Hepatocyte (in vitro differentiated cells): ENCODE measurements at regions not wholly inside any gene's neighbourhood (a gene's known extent, or its start where the extent isn't known, plus 50 kb on each side); places are given as distances from the start of the nearest gene placed in this dataset.

Source experiments
- EZH2 ChIP-seq: fragments of 200-600 bp; sonication (generic); IDR thresholded peaks from 2 replicates; pipeline ENCODE4 v1.6.1; 2016; ENCODE audit warnings: antibody characterized with exemption, mild to moderate bottlenecking, borderline replicate concordance
- EZH2phosphoT487 ChIP-seq: fragments of 200-600 bp; sonication (generic); IDR thresholded peaks from one replicate; pipeline ENCODE4 v1.6.1; 2018; ENCODE audit warnings: antibody characterized with exemption, mild to moderate bottlenecking, low read depth, moderate library complexity; ENCODE audit not compliant: unreplicated experiment, severe bottlenecking
- TF ChIP-seq, protein P1 (sequence below): fragments of 200-600 bp; sonication (generic); IDR thresholded peaks from 2 replicates; pipeline ENCODE4 v1.5.1; 2016; ENCODE audit warnings: antibody characterized with exemption, mild to moderate bottlenecking; ENCODE audit not compliant: poor library complexity

GRCh38 chr14:101103321-101103901 is 199.9 kb upstream of the RTL1 start:
- TF ChIP-seq, protein P1, sequence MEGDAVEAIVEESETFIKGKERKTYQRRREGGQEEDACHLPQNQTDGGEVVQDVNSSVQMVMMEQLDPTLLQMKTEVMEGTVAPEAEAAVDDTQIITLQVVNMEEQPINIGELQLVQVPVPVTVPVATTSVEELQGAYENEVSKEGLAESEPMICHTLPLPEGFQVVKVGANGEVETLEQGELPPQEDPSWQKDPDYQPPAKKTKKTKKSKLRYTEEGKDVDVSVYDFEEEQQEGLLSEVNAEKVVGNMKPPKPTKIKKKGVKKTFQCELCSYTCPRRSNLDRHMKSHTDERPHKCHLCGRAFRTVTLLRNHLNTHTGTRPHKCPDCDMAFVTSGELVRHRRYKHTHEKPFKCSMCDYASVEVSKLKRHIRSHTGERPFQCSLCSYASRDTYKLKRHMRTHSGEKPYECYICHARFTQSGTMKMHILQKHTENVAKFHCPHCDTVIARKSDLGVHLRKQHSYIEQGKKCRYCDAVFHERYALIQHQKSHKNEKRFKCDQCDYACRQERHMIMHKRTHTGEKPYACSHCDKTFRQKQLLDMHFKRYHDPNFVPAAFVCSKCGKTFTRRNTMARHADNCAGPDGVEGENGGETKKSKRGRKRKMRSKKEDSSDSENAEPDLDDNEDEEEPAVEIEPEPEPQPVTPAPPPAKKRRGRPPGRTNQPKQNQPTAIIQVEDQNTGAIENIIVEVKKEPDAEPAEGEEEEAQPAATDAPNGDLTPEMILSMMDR, result no peak
- TF ChIP-seq EZH2phosphoT487, result no peak
- TF ChIP-seq EZH2, result no peak
